ENCODE measurements at regions not wholly inside any gene's neighbourhood (a gene's known extent, or its start where the extent isn't known, plus 50 kb on each side); places are given as distances from the start of the nearest gene placed in this dataset.

- TF ChIP-seq TAF1 (IDR thresholded peaks at IDR 0.05; ENCODE audit: borderline replicate concordance, low read depth, low read length), result no peak
- no peak for TF ChIP-seq POLR2AphosphoS5 (IDR thresholded peaks at IDR 0.05; ENCODE audit: low read depth, low read length)
- no peak for TF ChIP-seq POLR2A (IDR thresholded peaks at IDR 0.05; ENCODE audit: low read depth, low read length)
Observed at GRCh38 chr6:153537422-153537821, 406.3 kb upstream of the RGS17 start.

Data from GM12892 (cell line).